Activated effector memory CD4-positive, alpha-beta T cell treated with Interleukin-2 at 50 U/mL for 16 hours (primary cell): ENCODE measurements at regions not wholly inside any gene's neighbourhood (a gene's known extent, or its start where the extent isn't known, plus 50 kb on each side); places are given as distances from the start of the nearest gene placed in this dataset.
"Not testable (repeated sequence)": the region's sequence is repeated elsewhere in the genome, so short reads cannot be mapped to it uniquely, and the experiment has no call there.

Experiments used
- DNase-seq: peaks from one replicate; pipeline ENCODE4 v3.0.0-alpha.2; 2020

DNA sequence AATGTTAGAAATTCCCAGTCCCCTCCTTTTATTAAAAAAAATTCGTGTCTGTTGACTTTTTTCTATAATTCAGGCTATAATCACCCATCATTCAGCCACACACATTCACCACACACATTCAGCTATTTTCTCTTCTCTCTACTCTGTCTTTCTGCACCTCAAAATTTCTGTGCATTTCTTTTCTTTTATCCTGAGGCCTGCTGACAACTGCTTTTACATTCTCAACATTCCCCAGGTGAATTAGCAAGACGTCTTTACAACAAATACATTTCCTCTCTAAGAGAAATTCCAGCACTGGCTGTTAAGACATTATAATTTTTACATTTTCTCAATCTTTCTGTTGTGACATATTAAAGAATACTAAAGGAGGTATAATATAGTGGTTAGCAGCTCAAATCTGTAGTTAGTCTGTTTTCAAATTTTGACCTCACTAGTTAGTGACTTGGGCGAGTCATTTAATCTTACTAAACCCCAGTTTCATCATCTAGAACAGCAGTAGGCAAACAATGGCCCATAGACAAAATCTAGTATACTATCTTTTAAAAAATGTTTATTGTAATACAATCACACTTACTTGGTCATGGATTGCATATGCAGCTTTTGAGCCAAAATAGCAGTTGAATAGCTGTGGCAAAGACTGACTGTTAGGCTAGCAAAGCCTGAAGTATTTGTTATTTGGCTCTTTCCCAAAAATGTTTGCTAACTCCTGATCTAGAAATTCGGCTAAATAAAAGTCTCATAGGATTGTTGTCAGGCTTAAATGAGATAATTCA, 350.7 kb downstream of the NSUN3 start:
- no peak for DNase-seq

DNA sequence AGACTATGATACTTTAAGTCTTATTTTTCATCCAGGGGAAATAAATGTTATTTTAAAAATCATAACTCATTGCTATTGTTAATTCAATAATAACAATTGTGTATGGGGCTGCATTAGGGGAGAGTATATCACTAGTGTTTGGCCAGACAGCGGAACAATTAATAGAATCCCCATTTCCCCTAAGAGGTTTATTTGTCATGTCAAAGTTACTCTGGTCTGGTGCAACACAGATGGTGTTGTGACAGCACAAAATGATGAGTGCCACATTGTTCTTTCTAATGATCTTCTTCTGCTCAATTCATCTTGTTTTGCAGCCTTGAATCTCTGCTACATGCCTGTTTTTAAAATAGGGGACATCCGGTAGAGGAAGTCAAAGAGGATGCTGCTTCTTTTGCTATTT, 351.6 kb downstream of the NSUN3 start:
- no peak for DNase-seq

DNA sequence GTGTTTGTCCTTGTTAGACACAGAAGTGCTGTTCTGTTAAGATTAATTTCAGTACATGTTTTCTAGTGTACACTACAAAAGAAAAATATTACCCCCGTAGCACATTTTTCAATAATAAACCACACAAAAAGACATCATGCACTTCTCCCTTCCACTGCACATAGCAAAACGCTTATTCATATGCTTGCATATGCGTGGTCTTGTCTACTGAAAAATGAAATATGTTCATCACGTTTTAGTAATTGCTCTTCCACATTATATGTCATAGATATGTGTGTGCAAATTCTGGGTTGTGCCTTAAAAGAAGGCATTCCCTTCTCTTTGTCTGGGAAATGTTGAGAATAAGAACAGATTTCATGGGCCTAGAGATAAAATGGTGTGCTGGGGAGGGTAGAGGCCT, 353.9 kb downstream of the NSUN3 start:
- DNase-seq = no peak

DNA sequence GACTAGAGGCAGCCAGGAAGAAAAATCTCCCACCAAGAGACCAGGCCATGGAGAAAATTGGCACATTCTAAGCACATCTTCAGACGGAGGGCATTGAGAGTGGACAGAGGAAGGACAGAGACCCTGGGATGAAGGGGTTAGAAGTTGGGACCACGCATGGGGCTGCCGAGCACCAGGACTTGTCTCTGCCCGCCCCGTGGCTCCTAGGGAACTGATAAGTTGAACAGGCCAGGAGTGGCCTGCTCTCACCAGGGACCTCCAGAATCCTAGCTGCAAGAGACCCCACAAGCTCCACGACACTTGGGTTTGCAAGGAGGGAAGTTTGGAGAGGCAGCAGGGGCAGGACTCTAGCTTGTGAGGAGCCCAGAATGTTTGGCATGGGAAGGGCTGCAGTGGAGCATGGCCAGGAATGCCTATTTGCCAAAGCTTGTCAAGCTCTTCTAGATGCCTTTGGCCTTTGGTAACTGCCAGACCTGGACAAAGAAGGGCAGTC, 355.1 kb downstream of the NSUN3 start:
- no peak for DNase-seq

DNA sequence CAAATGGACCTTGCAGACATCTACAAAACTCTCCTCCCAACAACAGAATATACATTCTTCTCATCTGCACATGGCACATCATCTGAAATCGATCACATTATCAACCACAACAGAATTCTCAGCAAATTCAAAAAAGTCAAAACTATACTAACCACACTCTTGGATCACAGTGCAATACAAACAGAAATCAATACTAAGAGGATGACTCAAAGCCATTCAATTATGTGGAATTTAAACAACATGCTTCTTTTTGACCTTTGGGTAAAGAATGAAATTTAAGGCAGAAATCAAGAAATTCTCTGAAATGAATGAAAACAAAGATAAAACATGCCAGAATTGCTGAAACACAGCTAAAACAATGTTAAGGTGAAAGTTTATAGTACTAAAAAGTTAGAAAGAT, 358.1 kb downstream of the NSUN3 start:
- no peak for DNase-seq

DNA sequence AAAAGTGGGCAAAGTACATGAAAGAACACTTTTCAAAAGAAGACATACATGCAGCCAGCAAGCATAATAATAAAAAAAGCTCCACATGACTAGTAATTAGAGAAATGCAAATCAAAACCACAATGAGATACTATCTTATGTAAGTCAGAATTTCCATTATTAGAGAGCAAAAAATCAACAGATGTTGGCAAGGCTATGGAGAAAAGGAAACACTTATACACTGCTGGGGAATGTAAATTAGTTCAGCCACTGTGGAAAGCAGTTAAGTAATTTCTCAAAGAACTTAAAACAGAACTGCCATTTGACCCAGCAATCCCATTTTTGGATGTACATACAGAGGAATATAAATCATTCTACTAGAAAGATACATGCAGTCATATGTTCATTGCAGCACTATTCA, 360.7 kb downstream of the NSUN3 start:
- no peak for DNase-seq

DNA sequence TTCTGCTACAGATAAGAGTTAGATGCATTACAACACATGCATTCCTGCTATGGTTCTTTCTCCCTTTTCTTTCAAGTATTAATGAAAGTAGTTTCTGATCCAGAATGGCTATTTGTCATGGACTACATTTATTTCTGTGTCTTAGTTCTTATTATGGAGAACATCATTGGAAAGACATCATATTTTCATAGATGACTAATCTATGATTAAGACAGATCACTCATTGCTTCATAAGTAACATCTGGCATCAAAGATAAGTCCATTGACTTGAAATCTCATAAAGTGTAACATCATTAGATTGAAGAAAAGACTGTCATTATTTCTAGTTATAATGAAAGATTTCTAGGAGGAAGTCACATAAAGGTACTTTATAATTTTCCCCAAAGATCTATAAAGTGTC, 366.7 kb downstream of the NSUN3 start:
- no peak for DNase-seq

DNA sequence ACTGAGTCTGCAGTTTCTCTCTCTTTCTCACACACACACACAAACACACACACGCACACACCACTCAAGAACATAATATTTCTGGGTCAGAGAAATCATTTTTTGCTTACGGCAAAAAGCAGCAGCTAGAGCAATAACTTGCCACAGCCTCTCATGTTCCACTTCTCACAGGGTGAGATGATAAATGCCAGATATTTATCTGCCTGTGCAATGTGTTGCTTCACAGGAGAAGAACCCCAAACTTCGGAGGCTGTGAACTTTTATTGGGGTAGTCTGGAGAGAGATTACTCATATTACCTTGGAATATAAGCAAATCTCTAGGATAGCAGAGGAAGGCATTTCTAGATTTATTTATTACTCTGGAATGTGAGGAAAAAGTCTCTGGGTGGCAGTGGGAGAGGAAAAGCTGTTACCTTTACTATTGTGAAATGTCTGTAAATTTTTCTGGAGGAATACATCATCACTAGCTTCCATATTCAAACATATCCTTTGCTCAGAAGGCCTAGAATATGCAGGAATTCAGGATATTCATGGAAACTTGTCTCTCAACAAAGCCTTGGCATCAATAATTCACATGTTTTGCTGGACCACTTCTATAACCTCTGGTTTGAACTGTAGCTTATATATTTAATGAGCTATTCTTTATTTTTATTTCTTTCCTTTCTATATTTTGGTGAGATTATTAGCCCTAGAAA, 369.2 kb downstream of the NSUN3 start:
- DNase-seq = no peak

DNA sequence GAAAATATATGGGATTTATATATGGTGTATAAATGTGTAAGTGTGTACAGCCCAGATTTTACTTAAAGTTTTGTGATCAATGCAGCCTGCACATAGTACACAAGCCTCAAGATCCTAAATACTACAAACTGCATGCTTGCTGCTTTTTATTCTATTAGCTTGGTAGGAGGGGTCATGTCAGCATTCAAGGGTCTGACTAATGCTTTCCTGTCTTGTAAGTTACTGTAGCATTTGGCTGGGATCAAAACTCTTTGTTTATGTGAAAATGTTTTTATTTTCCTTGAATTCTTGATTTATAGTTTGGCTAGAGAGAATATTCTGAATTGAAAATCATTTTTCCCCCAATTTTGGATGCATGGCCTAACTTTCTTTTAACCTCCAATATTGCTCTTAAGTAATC, 370.9 kb downstream of the NSUN3 start:
- no peak for DNase-seq

DNA sequence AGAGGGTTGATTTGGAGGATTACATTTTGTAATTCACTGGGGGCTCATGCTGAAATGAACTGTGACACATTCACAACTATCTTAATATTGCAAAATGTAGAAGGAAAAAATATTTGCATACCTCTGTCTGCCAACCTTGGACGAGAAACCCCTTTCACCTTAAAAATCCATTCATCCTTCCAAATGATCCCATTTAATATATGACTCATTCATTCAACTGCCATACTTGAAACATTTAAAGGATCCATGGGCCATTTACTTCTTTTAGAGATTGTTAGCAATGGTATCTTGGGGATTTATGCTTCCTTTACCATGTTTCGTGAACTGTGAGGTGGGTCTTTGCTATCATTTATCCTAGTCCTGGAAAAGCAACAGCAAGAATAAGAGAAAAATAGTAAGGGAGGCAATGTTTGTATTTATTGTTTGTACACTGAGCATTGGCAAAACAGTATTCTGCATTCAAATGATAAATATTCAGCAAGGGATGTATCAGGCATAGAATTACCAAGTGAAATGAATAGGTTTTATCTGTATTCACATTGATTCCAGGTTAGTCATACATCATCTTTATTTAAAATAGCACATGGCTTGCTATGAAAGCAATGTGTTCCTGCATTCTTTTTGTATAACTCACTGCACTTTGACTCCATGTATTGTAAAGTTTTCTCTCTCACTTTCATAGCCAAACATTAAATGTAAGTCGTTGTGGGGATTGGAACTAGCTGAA, 378.1 kb downstream of the NSUN3 start:
- DNase-seq = no peak

DNA sequence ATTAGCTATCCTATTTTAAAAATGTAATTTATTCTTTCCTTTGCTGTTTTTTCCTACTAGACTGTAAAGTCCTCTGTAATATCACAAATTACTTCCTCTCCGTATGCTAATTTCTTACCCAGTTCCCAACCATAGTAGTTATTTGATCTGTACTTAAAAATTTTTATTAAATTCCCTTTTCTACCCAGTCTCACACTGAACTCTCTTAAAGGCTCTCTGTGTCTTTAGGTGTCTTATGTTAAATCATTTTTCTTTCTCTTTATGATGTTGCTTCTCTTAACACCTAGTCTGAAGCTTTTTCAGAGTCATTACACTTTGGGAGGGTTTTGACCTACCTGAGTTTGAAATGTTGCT, 378.6 kb downstream of the NSUN3 start:
- DNase-seq = no peak

DNA sequence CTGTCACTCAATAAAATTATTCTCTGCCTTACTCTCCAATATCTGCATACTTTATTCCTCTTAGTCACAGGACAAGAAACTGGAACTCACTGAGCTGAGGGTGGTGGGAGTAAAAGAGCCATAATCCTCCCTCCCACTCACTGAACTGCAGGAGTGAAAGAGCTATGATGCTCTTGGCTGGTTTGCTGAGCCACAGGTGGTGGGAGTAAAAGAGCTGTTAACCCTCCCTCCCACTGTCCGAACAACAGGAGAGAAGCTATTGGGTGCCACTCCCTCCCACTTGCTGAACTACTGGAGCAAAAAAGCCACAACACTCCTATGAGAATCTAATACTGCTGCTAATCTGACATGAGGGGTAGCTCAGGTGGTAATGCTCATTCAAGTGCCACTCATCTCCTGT, 391.0 kb downstream of the NSUN3 start:
- DNase-seq = no peak

DNA sequence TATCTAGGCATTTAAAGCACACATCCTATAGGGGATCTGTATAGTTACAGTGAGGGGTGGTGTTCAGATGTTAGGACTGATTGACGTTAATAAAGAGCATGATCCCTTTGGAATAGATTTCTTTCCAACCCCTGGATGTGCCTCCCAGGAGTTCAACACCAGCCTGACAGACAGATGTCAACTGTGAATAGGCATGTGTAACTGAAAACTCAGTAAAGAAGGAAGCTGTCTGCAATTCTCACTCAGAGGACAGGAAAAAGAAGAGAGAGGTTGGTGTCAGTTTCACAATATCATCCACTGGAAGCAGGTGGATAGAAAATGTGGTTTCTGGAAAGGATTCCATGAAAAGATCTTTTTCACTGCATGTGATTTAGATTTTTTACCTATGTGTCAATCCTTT, 396.3 kb downstream of the NSUN3 start:
- no peak for DNase-seq

DNA sequence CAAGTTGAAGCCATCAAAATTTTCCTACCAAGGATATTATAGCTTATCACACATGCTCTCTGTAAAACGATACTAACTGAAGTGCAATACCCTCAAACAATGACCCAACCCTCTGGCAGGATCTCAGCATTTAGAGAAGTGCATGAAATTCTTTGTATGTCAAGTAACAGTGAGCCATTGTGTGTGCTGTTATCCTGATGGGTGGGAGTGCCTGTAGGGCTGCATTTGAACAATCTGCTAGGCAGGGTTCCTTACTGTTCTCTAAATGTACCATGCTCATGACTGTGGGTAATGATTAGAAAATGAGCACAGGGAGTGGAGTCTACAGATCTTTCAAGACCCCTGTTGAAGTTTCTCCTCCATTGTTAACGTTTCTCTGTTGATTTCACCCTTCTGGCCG, 398.1 kb downstream of the NSUN3 start:
- DNase-seq = no peak

DNA sequence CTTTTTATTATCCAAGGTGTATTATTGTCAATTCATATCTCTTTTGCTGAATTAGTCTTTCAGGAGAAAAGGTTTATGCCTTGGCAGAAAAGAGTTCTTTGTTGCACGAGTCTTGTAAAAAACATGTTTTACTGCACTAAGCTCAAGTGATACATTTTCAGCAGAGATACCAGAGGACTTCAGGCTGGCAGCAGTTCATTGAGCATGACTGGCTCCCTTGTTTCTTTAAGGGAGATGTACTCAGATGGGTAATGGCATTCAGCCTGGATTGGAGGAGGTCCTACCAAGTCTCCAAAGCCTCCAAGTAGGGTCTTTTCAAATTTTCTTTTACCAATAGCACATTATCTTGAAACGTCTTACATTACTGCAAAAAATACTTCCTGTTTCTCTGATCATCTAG, 400.1 kb downstream of the NSUN3 start:
- no peak for DNase-seq

DNA sequence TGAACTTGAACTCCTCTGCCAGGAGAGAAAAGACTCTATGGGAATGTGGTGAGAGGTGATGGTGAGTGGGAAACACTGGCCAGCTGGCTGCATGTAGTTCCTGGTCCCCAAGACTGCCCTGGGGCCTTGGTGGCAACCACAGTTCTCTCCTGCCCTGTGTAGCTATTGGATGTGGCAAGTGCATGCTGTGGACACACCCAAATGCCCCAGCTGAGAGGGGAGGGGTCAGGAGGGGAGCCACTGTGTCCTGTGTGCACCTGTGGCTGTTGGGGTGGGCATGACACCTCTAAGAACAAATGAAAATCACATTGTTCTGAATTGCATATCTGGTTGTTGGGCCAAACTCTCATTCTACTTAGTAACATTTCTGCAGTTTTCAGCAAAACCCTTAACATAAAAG, 409.6 kb downstream of the NSUN3 start:
- no peak for DNase-seq

DNA sequence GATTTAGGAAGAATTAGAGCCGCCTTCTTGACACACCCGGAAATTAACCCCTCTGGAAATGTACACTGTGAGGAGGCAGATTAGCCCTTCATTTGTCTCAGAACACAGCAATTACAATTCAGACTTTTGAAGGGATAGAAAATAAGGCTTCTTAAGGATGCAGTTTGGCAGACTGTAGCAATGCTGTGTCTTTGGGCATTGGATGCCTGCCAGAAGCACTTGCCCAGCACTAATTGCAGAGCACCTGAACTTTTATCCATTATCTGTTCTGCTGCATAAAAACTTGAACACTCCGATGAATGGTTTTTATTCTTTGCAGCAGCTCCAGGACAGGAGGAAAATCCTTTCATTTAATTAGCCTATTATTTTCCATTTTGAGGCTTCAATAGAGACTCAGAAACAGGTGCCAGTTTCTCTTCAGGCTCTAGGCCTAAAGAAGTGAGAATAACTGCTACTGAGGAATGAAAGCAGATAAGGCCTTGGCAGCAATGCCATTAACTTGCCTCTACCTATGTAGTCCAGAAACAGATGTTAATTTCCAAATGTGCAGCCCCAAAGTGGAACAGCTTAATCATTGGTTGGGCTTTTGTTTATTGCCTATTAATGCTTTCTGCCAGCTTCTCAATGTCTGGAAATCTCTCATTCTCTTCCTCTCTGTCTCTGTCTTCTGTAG, 418.5 kb downstream of the NSUN3 start:
- DNase-seq = no peak

DNA sequence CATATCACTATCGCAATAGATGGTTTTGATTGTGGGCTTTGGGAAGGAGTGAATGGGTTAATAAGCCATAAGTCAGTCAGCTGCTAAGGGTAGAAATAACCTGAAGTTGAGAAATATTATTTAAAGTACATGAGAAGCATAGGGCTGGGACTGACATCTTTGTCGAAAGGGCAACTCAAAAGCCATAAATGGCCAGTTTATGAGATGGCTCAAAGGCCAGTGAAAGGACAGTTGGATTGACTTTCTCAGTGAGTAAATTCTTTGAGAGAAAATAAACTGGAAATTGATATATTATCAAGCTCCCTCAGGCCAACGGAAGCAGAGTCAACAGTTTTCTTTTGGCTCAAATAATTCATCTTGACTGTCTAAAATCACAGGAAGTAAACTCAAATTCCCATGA, 419.8 kb downstream of the NSUN3 start:
- DNase-seq = no peak

DNA sequence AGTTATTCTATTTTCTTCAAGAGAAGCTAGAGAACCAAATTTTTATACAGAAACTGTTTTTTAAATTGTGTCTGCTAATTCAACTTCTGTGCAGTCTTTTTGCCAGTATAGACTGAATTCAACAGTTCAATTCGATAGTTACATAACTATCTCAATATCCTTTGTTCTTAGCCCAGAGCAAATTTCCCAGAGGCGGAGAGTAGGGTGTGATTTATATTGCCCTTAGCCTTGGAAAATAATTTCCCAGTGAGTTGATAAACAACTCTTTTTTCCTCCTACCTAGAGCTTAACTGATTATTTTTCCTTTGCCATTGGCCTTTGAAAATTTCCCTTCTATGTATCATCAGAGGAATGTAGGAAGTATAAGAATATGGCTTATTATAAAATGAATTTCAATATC, 420.5 kb downstream of the NSUN3 start:
- DNase-seq = no peak

DNA sequence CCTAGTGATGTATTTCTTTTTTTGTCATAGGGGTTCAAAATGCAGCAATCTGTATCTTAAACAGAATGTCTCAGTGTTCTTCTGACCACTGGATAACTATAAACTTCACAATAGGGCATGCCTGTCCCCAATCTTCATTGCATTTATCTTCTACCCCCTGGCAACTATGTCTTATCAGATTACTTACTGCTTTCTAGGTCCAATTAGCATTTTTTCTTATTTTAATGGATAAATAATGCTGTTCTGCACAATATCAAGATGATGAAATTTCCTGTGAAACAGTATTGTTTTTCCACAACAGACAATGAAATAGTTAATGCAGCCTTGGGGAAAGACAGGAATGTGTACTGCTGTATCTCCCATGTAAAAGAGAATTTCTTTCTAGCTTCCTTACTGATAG, 432.1 kb downstream of the NSUN3 start:
- DNase-seq = no peak

DNA sequence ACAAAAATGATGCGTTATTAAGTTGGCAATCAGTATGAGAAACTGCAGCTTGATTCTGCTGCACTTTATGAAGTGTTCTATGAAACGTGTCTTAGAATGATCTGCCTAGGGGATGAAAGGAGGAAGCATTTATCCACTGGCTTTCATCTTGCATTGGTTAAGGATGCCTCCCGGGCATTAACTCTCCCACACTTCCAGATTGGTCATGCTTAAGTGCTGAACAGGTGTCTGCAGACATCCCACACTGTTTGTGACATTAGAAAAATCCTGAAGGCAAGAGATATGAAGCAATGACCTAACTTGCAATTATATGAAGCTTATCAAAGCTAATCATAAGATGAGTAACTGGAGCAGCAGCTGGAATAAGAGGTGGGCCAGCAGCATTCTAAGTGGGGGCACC, 437.3 kb downstream of the NSUN3 start:
- DNase-seq = no peak

DNA sequence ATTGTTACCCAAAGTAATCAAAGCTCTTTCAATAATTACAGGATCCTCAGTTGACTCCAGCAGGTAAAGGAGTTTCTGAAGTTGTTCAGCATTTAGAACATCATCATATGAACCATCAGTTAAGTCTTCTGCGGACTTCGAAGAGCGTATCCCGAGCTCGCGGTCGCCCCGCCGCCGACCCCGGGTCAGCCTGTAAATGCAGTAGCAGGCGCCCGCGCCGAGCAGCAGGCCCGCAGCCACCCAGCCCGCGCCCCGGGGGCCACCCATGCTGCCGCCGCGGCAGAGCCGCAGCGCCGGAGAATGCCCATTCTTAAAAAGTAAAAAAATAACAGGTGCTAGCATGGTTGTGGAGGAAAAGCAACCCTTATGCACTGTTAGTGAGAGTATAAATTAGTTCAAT, 444.5 kb downstream of the NSUN3 start:
- not testable (repeated sequence) for DNase-seq

DNA sequence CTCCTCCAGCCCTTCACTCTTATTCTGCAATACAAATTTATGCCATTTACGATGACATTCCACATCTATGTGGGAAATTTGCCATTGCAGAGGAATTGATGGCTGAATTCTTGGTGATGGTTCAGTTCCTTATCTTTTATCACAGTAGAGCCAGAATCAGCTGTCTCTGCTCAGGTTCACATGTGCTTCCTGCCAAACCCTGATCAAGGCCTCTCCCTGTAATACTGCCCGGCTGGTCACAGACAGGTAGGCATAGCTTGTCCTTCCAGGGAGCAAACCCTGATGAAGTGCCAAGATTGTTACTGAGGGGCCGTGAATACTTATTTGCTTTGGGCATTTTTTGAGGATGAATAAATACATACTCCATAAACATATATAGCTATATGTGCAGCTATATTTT, 450.0 kb downstream of the NSUN3 start:
- DNase-seq = no peak

DNA sequence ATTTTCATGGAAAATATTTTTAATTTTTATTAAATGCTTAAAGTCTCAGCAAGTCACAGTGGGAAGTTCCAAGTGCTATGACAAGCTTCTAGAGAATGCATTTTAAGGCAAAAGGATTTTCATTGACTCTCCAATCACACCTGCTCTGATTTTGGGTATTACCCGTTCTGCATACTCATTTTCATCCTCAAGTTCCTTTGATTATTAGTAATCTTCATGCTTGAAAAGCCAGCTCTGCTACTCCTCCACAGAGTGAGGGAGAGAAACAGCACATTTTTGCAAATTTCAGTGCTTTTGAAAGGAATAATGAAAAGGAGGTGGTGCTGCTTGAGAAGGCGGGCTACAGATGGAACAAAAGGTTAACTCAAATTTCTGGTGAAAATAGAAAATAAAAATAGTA, 450.7 kb downstream of the NSUN3 start:
- no peak for DNase-seq
